DND-41 (cell line): ENCODE measurements at regions not wholly inside any gene's neighbourhood (a gene's known extent, or its start where the extent isn't known, plus 50 kb on each side); places are given as distances from the start of the nearest gene placed in this dataset.

Experiments used
- CTCF ChIP-seq: IDR thresholded peaks from 2 replicates; pipeline ENCODE4 v1.5.1; 2012; ENCODE audit warnings: borderline replicate concordance, low read length, moderate library complexity, mild to moderate bottlenecking; ENCODE audit not compliant: poor library complexity, severe bottlenecking; ENCODE audit errors: extremely low read depth
- EZH2 ChIP-seq: IDR thresholded peaks from 3 replicates; pipeline ENCODE4 v1.6.1; 2012; ENCODE audit warnings: borderline replicate concordance, low read depth, mild to moderate bottlenecking, moderate library complexity, low read length, inconsistent platforms; ENCODE audit not compliant: severe bottlenecking

- TF ChIP-seq EZH2, result no peak
- TF ChIP-seq CTCF, result no peak
Measured at GRCh38 chr22:26851125-26851524, 193.7 kb downstream of the MIAT start.
